ENCODE measurements at regions not wholly inside any gene's neighbourhood (a gene's known extent, or its start where the extent isn't known, plus 50 kb on each side); places are given as distances from the start of the nearest gene placed in this dataset.

DNA sequence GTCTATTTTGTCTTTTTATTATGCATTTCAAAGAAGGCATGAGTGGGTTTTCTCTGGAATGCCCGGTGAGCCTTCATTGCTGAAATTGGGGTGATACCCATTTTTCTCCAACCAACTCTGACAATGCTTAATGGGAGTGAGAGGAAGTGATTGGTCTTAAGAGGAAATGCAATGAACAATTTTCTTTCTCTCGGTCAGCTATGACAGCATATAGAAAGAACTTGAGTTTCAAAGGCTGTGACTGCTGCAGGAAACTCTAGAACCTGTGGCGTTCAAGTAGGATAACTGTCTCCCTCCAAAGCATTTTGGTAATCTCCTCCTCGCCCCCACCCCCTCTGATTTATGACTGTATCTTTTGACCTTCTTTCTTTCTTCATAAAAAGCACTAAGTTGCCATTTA lies 155.9 kb downstream of the LYPLAL1 start:
- Mint-ChIP-seq H3K27ac (peak overlapping the region; percentile 52 to 84 (median 76)), H3K4me3 (no peak overlapping the region), H3K27me3 (ENCODE audit: low read depth) (no peaks in the 10 kb centered on the region), H3K9me3 (peaks cover 10% of the 10 kb centered on the region), H3K4me1 (peaks cover 28% of the 10 kb centered on the region), H3K36me3 (ENCODE audit: low read depth) (peaks cover 21% of the 10 kb centered on the region)
- TF ChIP-seq, protein P1, sequence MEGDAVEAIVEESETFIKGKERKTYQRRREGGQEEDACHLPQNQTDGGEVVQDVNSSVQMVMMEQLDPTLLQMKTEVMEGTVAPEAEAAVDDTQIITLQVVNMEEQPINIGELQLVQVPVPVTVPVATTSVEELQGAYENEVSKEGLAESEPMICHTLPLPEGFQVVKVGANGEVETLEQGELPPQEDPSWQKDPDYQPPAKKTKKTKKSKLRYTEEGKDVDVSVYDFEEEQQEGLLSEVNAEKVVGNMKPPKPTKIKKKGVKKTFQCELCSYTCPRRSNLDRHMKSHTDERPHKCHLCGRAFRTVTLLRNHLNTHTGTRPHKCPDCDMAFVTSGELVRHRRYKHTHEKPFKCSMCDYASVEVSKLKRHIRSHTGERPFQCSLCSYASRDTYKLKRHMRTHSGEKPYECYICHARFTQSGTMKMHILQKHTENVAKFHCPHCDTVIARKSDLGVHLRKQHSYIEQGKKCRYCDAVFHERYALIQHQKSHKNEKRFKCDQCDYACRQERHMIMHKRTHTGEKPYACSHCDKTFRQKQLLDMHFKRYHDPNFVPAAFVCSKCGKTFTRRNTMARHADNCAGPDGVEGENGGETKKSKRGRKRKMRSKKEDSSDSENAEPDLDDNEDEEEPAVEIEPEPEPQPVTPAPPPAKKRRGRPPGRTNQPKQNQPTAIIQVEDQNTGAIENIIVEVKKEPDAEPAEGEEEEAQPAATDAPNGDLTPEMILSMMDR (IDR thresholded peaks at IDR 0.05; ENCODE audit: unreplicated experiment in 3 of 3), result no peak

DNA sequence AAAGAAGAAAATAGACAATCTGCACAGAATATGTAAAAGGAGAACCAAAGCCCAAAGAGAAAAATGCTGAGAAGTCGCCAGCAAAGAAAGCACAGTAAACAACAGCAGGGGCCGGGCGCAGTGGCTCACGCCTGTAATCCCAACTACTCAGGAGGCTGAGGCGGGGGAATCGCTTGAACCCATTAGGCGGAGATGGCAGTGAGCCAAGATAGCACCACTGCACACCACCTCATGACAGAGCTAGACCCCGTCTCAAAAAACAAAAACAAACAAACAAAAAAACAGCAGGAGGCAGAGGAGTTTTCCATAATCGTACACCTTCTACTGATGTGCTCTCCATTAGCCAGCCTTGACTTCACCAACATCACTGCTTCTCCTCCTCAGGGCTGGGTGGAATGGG lies 153.2 kb downstream of the LYPLAL1 start:
- Mint-ChIP-seq H3K27me3 (ENCODE audit: low read depth) (no peaks in the 10 kb centered on the region), H3K9me3 (peaks cover 10% of the 10 kb centered on the region), H3K36me3 (ENCODE audit: low read depth) (peaks cover 24% of the 10 kb centered on the region), H3K4me3 (no peak overlapping the region), H3K27ac (no peak overlapping the region), H3K4me1 (peaks cover 54% of the 10 kb centered on the region)
- TF ChIP-seq, protein P1 (IDR thresholded peaks at IDR 0.05; ENCODE audit: unreplicated experiment in 3 of 3), result no peak

DNA sequence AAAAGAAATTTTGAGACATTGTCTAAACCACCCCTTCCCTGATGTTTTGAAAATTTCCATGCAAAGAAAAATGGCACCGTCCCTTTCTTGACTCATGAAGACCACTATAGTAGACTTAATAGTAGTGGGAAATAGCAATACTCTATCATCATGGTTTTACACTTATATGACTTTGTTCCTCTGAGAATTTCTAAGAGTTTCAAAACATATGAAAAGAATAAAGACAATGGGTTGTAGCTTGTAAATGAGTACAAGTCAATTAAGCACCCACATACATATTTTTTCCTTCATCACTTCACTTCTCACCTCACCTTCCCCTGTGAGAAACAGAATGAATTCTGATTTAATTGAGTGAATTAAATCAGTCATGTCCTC lies 151.7 kb downstream of the LYPLAL1 start:
- peaks cover 24% of the 10 kb centered on the region for H3K36me3 Mint-ChIP-seq (ENCODE audit: low read depth)
- H3K9me3 Mint-ChIP-seq, result peaks cover 10% of the 10 kb centered on the region
- peak overlapping the region in 1 of 3 experiments; percentile 48 for H3K27ac Mint-ChIP-seq
- TF ChIP-seq, protein P1 (IDR thresholded peaks at IDR 0.05; ENCODE audit: unreplicated experiment in 3 of 3), result no peak
- no peak overlapping the region for H3K4me3 Mint-ChIP-seq
- no peaks in the 10 kb centered on the region for H3K27me3 Mint-ChIP-seq (ENCODE audit: low read depth)
- peaks cover 42% of the 10 kb centered on the region for H3K4me1 Mint-ChIP-seq

DNA sequence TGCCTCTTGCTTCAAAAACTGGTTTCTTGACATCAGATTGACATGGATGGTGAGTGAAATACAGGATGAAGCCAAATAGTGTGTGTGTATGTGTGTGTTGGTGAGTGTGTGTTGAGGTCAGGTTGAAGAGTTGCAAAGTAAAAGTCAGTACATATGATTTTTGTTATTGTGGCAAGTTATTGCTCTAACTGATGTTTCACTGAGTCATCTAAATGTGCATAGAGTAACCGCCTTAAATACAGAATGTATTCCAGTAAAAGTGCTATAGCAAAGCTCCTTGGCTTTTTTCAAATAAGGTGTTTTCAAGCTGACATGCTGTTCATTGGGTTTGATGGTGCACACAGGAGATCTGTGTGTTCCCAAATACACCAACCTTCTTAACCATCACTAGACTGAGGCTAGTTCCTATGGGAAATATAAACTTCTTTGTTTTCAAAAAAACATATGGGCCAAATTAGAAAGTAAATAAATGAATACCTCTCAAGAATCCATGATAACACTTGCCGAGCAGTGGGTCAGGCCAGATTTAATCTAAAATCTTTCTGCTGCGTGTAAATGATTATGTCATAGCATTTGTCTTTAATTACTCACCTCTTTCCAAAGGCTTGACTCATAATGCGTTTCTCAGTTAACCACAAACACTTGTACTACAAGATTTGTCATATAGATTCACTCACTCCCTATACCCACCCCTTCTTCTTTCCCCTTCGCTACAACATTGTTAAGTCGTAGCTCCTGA lies 151.1 kb downstream of the LYPLAL1 start:
- H3K4me1 Mint-ChIP-seq, result peaks cover 36% of the 10 kb centered on the region
- peaks cover 10% of the 10 kb centered on the region for H3K9me3 Mint-ChIP-seq
- TF ChIP-seq, protein P1 (IDR thresholded peaks at IDR 0.05; ENCODE audit: unreplicated experiment in 3 of 3), result no peak
- peaks cover 24% of the 10 kb centered on the region for H3K36me3 Mint-ChIP-seq (ENCODE audit: low read depth)
- H3K4me3 Mint-ChIP-seq, result no peak overlapping the region
- H3K27ac Mint-ChIP-seq, result peak overlapping the region; percentile 36 to 80 (median 62)
- no peaks in the 10 kb centered on the region for H3K27me3 Mint-ChIP-seq (ENCODE audit: low read depth)

DNA sequence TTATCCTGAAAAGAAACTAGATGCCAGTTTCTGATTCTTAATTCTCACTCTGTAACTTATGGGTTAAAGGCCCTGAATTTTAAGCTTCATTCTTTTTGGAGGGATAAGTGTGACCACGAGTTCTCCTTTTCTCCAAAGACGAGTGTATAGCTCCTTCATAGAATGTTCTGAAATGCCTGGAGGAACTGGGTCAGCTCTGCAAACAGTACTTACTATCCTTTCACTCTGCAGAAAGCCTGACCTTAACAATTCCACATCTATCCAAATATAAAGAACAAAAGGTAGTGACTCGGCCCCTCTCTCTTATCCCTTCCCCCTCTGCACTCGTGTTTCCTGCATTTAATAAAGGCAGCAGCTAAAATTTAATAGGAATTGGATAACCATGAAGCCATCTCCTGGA lies 150.5 kb downstream of the LYPLAL1 start:
- Mint-ChIP-seq H3K9me3 (peaks cover 13% of the 10 kb centered on the region), H3K27me3 (ENCODE audit: low read depth) (no peaks in the 10 kb centered on the region), H3K27ac (peak overlapping the region; percentile 36 to 87 (median 80)), H3K4me1 (peaks cover 30% of the 10 kb centered on the region), H3K36me3 (ENCODE audit: low read depth) (peaks cover 24% of the 10 kb centered on the region), H3K4me3 (no peak overlapping the region)
- TF ChIP-seq, protein P1 (IDR thresholded peaks at IDR 0.05; ENCODE audit: unreplicated experiment in 3 of 3), result no peak

DNA sequence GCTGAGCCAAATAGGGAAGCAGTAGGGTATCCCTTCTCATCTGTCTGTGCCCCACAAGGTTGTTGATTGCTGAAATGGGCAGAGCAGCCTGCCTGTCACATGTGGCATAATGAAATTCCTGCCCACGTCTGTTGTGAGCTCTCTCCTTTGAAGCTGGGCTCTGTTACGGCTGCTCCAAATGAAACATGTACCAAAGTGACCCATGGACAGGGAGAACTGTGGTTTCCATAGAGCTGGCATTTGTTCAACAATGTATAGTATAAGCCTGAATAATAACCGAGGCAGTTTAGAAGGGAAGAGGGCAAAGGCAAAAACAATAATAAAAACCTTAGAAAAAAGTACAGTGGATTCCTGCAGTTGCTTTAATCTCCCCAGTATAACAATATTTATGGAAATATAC lies 149.7 kb downstream of the LYPLAL1 start:
- Mint-ChIP-seq H3K4me1 (peaks cover 28% of the 10 kb centered on the region), H3K27ac (peak overlapping the region; percentile 54 to 87 (median 80)), H3K4me3 (no peak overlapping the region), H3K36me3 (ENCODE audit: low read depth) (peaks cover 22% of the 10 kb centered on the region), H3K9me3 (peaks cover 14% of the 10 kb centered on the region), H3K27me3 (ENCODE audit: low read depth) (no peaks in the 10 kb centered on the region)
- TF ChIP-seq, protein P1 (IDR thresholded peaks at IDR 0.05; ENCODE audit: unreplicated experiment in 3 of 3), result no peak

Data from nephron (organoid).